Neuronal stem cell (in vitro differentiated cells): ENCODE measurements at regions not wholly inside any gene's neighbourhood (a gene's known extent, or its start where the extent isn't known, plus 50 kb on each side); places are given as distances from the start of the nearest gene placed in this dataset.

Experiments used
- DNase-seq: peaks from one replicate; pipeline ENCODE4 v3.0.0-alpha.2; 2013; ENCODE audit warnings: low spot score
- H2AFZ ChIP-seq: one replicate; pipeline ENCODE4 v1.6.1; 2013; ENCODE audit warnings: mild to moderate bottlenecking, low read length, inconsistent platforms
- H2AK5ac ChIP-seq: 2 replicates; pipeline ENCODE4 v1.6.1; 2013; ENCODE audit warnings: low read depth, mild to moderate bottlenecking, inconsistent platforms, low read length, moderate library complexity, mixed read lengths
- H2BK120ac ChIP-seq: 2 replicates; pipeline ENCODE4 v1.6.1; 2013; ENCODE audit warnings: low read depth, mild to moderate bottlenecking, inconsistent platforms, low read length, moderate library complexity, mixed read lengths
- H2BK12ac ChIP-seq: one replicate; pipeline ENCODE4 v1.6.1; 2013; ENCODE audit warnings: low read length, inconsistent platforms
- H2BK15ac ChIP-seq: 2 replicates; pipeline ENCODE4 v1.6.1; 2013; ENCODE audit warnings: mild to moderate bottlenecking, low read length, inconsistent platforms, mixed read lengths
- H2BK5ac ChIP-seq: one replicate; pipeline ENCODE4 v1.6.1; 2013; ENCODE audit warnings: inconsistent platforms, mild to moderate bottlenecking, low read length, moderate library complexity
- H3K14ac ChIP-seq: one replicate; pipeline ENCODE4 v1.6.1; 2013; ENCODE audit warnings: low read length, inconsistent platforms
- H3K18ac ChIP-seq: 2 replicates; pipeline ENCODE4 v1.6.1; 2013; ENCODE audit warnings: low read length, inconsistent platforms
- H3K23ac ChIP-seq: 2 replicates; pipeline ENCODE4 v1.6.1; 2013; ENCODE audit warnings: low read depth, mild to moderate bottlenecking, mixed read lengths, low read length, inconsistent platforms; ENCODE audit not compliant: poor library complexity
- H3K27ac ChIP-seq: replicated peaks from 3 replicates; pipeline ENCODE4 v1.5.1; 2013; ENCODE audit warnings: low read length, inconsistent platforms
- H3K27me3 ChIP-seq, 3 experiments: 2 replicates each; pipeline ENCODE4 v1.6.1; 2013; ENCODE audit warnings: low read length in 3 of 3, mild to moderate bottlenecking in 2 of 3, inconsistent platforms in 1 of 3, low read depth in 1 of 3, mixed read lengths in 1 of 3, moderate library complexity in 1 of 3; ENCODE audit not compliant: control insufficient read depth in 3 of 3, insufficient read depth in 3 of 3
- H3K36me3 ChIP-seq, 2 donors: replicated peaks in 1 of 2; 2 replicates each; pipeline ENCODE4 v1.6.1; 2013; ENCODE audit warnings: low read length in 2 of 2; ENCODE audit not compliant: control insufficient read depth in 2 of 2, insufficient read depth in 2 of 2
- H3K4ac ChIP-seq: 2 replicates; pipeline ENCODE4 v1.6.1; 2013; ENCODE audit warnings: inconsistent platforms, mild to moderate bottlenecking, low read length, moderate library complexity
- H3K4me1 ChIP-seq, 2 donors: 1 replicate in 1 of 2; 2 replicates in 1 of 2; pipeline ENCODE4 v1.6.1; 2013; ENCODE audit warnings: low read length in 2 of 2, low read depth in 1 of 2; ENCODE audit not compliant: control insufficient read depth in 2 of 2, insufficient read depth in 1 of 2
- H3K4me2 ChIP-seq: one replicate; pipeline ENCODE4 v1.6.1; 2013; ENCODE audit warnings: mild to moderate bottlenecking, low read length, inconsistent platforms; ENCODE audit not compliant: insufficient read depth, poor library complexity, severe bottlenecking
- H3K4me3 ChIP-seq, 2 donors: 2 replicates each; pipeline ENCODE4 v1.5.1; 2013; ENCODE audit warnings: low read length in 2 of 2, mild to moderate bottlenecking in 2 of 2, inconsistent platforms in 1 of 2, moderate library complexity in 1 of 2
- H3K79me1 ChIP-seq: one replicate; pipeline ENCODE4 v1.6.1; 2013; ENCODE audit warnings: low read depth, mild to moderate bottlenecking, inconsistent platforms, low read length, moderate library complexity
- H3K9ac ChIP-seq: one replicate; pipeline ENCODE4 v1.6.1; 2013; ENCODE audit warnings: mild to moderate bottlenecking, low read depth, low read length, inconsistent platforms; ENCODE audit not compliant: poor library complexity
- H3K9me3 ChIP-seq, 2 donors: replicated peaks in 1 of 2; 2 replicates each; pipeline versions ENCODE3 to v1.6.1; 2013; ENCODE audit warnings: low read length in 2 of 2, mild to moderate bottlenecking in 2 of 2, inconsistent platforms in 1 of 2, low read depth in 1 of 2, mixed read lengths in 1 of 2, moderate library complexity in 1 of 2; ENCODE audit not compliant: control insufficient read depth in 2 of 2, insufficient read depth in 1 of 2
- H4K8ac ChIP-seq: one replicate; pipeline ENCODE4 v1.6.1; 2013; ENCODE audit warnings: low read depth, mild to moderate bottlenecking, inconsistent platforms, low read length, moderate library complexity
- H4K91ac ChIP-seq: one replicate; pipeline ENCODE4 v1.6.1; 2013; ENCODE audit warnings: low read length, low read depth, mild to moderate bottlenecking, inconsistent platforms; ENCODE audit not compliant: poor library complexity
- WGBS, 2 donors: extraction: QIAGEN DNeasy Blood & Tissue Kit; methylation state at CpG; one replicate each; pipeline ENCODE4 v1.1.7; 2013; ENCODE audit warnings: missing lambda C conversion rate in 2 of 2, mixed read lengths in 1 of 2; ENCODE audit not compliant: insufficient read length in 2 of 2, insufficient replicate concordance in 1 of 2; ENCODE audit errors: extremely low coverage in 2 of 2; 5-methylcytosine and 5-hydroxymethylcytosine counted together

GRCh38 chr14:104388011-104388521 is 191.5 kb upstream of the C14orf180 start:
- Histone ChIP-seq H4K8ac (no peak overlapping the region), H3K9me3 (no peaks in the 10 kb centered on the region), H3K23ac (peak overlapping the region; percentile 67), H2AFZ (no peak overlapping the region), H4K91ac (no peak overlapping the region), H3K9ac (no peak overlapping the region), H2BK15ac (peak overlapping the region; percentile 93), H3K4me2 (no peak overlapping the region), H3K36me3 (no peaks in the 10 kb centered on the region), H3K18ac (peak overlapping the region; percentile 13), H3K27ac (no peak overlapping the region), H2AK5ac (peak overlapping the region; percentile 78), H3K4me3 (no peak overlapping the region), H3K27me3 (peaks cover 0 to 55% (median 0%) of the 10 kb centered on the region in 3 experiments), H3K4me1 (peaks cover 4 to 20% of the 10 kb centered on the region in 2 donors), H2BK5ac (peak overlapping the region; percentile 35), H3K14ac (no peak overlapping the region), H3K79me1 (peaks cover 2% of the 10 kb centered on the region), H2BK120ac (peak overlapping the region; percentile 16), H3K4ac (no peak overlapping the region), H2BK12ac (peak overlapping the region; percentile 63)
- WGBS, 2 donors = no CpG with 5 or more reads among the region's 28 CpGs
- DNase-seq = no peak

GRCh38 chr14:104388541-104389325 is 190.8 kb upstream of the C14orf180 start:
- Histone ChIP-seq H2BK120ac (peak overlapping the region; percentile 9), H3K4me3 (no peak overlapping the region), H3K36me3 (no peaks in the 10 kb centered on the region), H3K4ac (no peak overlapping the region), H3K9me3 (no peaks in the 10 kb centered on the region), H3K14ac (peak overlapping the region; percentile 28), H2BK15ac (peak overlapping the region; percentile 50), H3K4me1 (peaks cover 2 to 15% of the 10 kb centered on the region in 2 donors), H3K79me1 (peaks cover 2% of the 10 kb centered on the region), H2BK12ac (peak overlapping the region; percentile 82), H3K27me3 (peaks cover 0 to 49% (median 0%) of the 10 kb centered on the region in 3 experiments), H3K27ac (no peak overlapping the region), H2AFZ (no peak overlapping the region), H3K4me2 (no peak overlapping the region), H3K18ac (peak overlapping the region; percentile 65), H4K8ac (no peak overlapping the region), H2AK5ac (peak overlapping the region; percentile 79), H3K23ac (peak overlapping the region; percentile 86), H2BK5ac (peak overlapping the region; percentile 35), H3K9ac (peak overlapping the region; percentile 37), H4K91ac (no peak overlapping the region)
- DNase-seq = no peak
- no CpG with 5 or more reads among the region's 28 CpGs for WGBS, 2 donors

- Histone ChIP-seq H2BK15ac (peak overlapping the region; percentile 61), H4K8ac (no peak overlapping the region), H2BK5ac (no peak overlapping the region), H2AFZ (no peak overlapping the region), H3K36me3 (no peaks in the 10 kb centered on the region), H3K4me3 (no peak overlapping the region), H3K23ac (no peak overlapping the region), H3K4me2 (no peak overlapping the region), H3K79me1 (peaks cover 2% of the 10 kb centered on the region), H2BK120ac (peak overlapping the region; percentile 9), H3K27me3 (peaks cover 0 to 47% (median 0%) of the 10 kb centered on the region in 3 experiments), H3K9me3 (no peaks in the 10 kb centered on the region), H4K91ac (no peak overlapping the region), H3K4me1 (peaks cover 0 to 6% of the 10 kb centered on the region in 2 donors), H2BK12ac (peak overlapping the region; percentile 26), H3K14ac (no peak overlapping the region), H3K9ac (no peak overlapping the region), H2AK5ac (peak overlapping the region; percentile 79), H3K27ac (no peak overlapping the region), H3K18ac (peak overlapping the region; percentile 67), H3K4ac (no peak overlapping the region)
- DNase-seq = no peak
- WGBS, 2 donors = no CpG with 5 or more reads among the region's 28 CpGs
These were observed 190.0 kb upstream of the C14orf180 start for GRCh38 chr14:104389326-104390220.
